Activated CD4-positive, alpha-beta T cell treated with anti-CD3 and anti-CD28 coated beads for 24 hours (primary cell): ENCODE measurements at regions not wholly inside any gene's neighbourhood (a gene's known extent, or its start where the extent isn't known, plus 50 kb on each side); places are given as distances from the start of the nearest gene placed in this dataset.
"Not testable (repeated sequence)": the region's sequence is repeated elsewhere in the genome, so short reads cannot be mapped to it uniquely, and the experiment has no call there.

Experiments used
- DNase-seq, 2 donors: peaks; one replicate each; pipeline ENCODE4 v3.0.0-alpha.2; 2020; ENCODE audit warnings: low read depth in 2 of 2

GRCh38 chr2:11877764-11878163 lies 131.3 kb downstream of the LPIN1 start:
- DNase-seq, result no peak

- not testable (repeated sequence) for DNase-seq
Observed at GRCh38 chr2:11885253-11885652, 138.8 kb downstream of the LPIN1 start.

- DNase-seq, result not testable (repeated sequence)
Observed at GRCh38 chr2:11886899-11887298, 140.5 kb downstream of the LPIN1 start.

GRCh38 chr2:11889101-11889850 lies 142.8 kb downstream of the LPIN1 start:
- no peak for DNase-seq

GRCh38 chr2:11889854-11890253 lies 143.4 kb downstream of the LPIN1 start:
- DNase-seq, result no peak

- DNase-seq, result no peak
Observed at GRCh38 chr2:11891028-11891427, 144.6 kb downstream of the LPIN1 start.

GRCh38 chr2:11891671-11892440 lies 145.4 kb downstream of the LPIN1 start:
- no peak for DNase-seq

- DNase-seq, result no peak
Observed at GRCh38 chr2:11896386-11896785, 150.0 kb downstream of the LPIN1 start.

- no peak for DNase-seq
Observed at GRCh38 chr2:11898576-11898975, 152.1 kb downstream of the LPIN1 start.

GRCh38 chr2:11899264-11899818 lies 152.9 kb downstream of the LPIN1 start:
- no peak for DNase-seq

GRCh38 chr2:11900891-11901290 lies 154.5 kb downstream of the LPIN1 start:
- DNase-seq, result not testable (repeated sequence)

- DNase-seq, result no peak
Observed at GRCh38 chr2:11901351-11902069, 155.1 kb downstream of the LPIN1 start.

- DNase-seq, result no peak
Observed at GRCh38 chr2:11903085-11903606, 156.7 kb downstream of the LPIN1 start.

- no peak for DNase-seq
Observed at GRCh38 chr2:11904029-11904428, 157.6 kb downstream of the LPIN1 start.

GRCh38 chr2:11904941-11905340 lies 158.5 kb downstream of the LPIN1 start:
- DNase-seq, result no peak

- DNase-seq, result no peak
Observed at GRCh38 chr2:11907190-11907589, 160.8 kb downstream of the LPIN1 start.

- no peak for DNase-seq
Observed at GRCh38 chr2:11910971-11911370, 164.5 kb downstream of the LPIN1 start.

- no peak for DNase-seq
Observed at GRCh38 chr2:11912980-11913379, 166.5 kb downstream of the LPIN1 start.

GRCh38 chr2:11914455-11914854 lies 168.0 kb downstream of the LPIN1 start:
- no peak for DNase-seq

GRCh38 chr2:11915650-11916049 lies 169.2 kb downstream of the LPIN1 start:
- no peak for DNase-seq

GRCh38 chr2:11919953-11920352 lies 173.5 kb downstream of the LPIN1 start:
- no peak for DNase-seq

GRCh38 chr2:11920993-11921583 lies 174.7 kb downstream of the LPIN1 start:
- DNase-seq, result no peak
